ENCODE measurements at regions not wholly inside any gene's neighbourhood (a gene's known extent, or its start where the extent isn't known, plus 50 kb on each side); places are given as distances from the start of the nearest gene placed in this dataset.
"Not testable (repeated sequence)": the region's sequence is repeated elsewhere in the genome, so short reads cannot be mapped to it uniquely, and the experiment has no call there.

DNA sequence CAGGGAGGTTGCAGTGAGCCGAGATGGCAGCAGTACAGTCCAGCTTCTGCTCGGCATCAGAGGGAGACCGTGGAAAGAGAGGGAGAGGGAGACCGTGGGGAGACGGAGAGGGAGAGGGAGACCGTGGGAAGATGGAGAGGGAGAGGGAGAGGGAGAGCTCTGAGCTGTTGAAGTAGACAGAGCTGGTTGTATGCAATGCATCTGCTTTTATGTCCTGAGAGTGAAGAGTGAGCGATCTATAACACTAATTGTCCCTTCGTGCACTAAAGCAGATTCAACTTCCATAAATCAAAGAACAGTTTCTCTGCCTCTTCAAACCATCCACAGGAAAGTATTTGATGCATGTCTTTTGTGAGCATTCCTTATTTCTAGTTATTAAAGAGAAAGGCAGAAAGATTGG, 300.6 kb downstream of the FLRT2 start:
- not testable (repeated sequence) for DNase-seq

DNA sequence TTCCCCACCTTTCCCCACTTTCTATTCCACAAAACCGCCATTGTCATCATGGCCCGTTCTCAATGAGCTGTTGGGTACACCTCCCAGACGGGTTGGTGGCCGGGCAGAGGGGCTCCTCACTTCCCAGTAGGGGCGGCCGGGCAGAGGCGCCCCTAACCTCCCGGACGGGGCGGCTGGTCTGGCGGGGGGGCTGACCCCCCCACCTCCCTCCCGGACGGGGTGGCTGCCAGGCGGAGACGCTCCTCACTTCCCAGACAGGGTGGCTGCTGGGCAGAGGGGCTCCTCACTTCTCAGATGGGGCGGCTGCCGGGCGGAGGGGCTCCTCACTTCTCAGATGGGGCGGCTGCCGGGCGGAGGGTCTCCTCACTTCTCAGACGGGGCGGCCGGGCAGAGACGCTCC, 299.7 kb downstream of the FLRT2 start:
- not testable (repeated sequence) for DNase-seq

DNA sequence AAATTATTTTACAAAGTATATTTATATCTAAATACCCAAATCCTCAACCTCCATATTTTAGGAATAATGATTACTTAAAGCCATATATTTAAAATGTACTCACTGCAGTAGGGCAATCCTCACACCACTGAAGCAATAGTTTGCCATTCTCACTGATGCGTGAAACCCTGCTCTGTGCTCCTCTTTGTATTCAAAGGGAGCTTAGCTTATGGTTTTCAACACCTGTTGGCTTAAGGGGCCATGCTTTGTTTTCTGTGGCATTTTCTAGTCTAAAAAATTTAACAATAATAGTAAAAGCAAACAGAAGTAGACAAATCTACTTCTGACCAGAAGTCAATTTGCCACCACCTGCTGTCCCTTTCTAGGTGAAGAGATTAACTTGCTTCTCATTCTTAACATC, 294.6 kb downstream of the FLRT2 start:
- DNase-seq: no peak

DNA sequence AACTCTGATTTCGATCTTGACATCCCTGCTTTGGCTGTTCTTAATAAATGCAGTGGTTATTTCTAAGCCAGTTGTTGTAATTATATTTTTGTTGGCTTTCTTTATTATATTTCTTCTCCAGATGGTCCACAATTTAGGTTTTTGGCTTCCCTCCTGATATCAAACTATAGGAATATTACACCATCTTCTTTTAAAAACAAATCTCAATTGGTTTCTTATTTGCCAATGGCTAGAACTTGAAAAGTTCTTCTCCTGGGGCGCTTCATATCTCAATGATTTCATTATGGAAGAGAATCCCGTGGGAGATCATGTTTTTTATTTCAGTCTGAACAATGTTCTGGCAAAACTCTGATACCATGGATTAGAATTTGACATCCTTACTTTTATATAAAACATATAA, 292.3 kb downstream of the FLRT2 start:
- DNase-seq: no peak

DNA sequence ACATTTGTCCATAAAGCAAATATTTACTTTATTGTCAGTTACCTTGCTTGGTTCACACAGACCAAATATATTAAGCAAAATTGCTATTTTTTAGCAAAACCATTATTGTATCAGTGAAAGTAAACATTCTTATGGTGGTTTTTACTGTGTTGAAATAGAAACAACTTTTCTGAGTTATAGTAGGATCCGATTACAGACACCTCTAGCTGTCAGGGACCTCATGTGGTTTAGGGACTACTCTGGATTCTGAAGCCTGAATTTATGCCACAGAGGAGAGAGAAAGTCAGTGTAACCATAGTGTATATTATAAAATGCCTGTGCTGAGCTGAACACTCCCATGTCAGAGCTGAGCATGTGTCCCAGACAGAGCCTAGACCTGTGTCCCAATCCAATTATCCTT, 287.5 kb downstream of the FLRT2 start:
- DNase-seq: no peak

DNA sequence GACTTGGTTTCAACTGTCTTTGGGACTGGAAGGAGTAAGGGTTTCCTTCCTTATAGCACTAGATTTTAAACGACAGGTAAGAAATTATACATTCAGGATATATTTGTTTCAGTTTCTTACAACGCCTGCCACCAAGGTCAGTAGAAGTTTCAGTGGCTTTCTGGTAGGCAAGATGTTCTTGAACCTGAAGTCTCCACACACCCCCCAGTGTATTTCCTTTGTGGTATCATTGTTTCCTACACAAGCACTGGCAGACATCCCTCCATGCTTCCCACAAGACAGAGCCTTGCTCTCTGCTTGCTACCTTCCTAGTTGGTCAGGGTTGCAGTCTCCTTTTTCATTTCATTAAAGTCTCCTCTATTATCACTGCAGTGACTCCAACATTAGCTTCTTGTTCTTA, 283.1 kb downstream of the FLRT2 start:
- no peak for DNase-seq

DNA sequence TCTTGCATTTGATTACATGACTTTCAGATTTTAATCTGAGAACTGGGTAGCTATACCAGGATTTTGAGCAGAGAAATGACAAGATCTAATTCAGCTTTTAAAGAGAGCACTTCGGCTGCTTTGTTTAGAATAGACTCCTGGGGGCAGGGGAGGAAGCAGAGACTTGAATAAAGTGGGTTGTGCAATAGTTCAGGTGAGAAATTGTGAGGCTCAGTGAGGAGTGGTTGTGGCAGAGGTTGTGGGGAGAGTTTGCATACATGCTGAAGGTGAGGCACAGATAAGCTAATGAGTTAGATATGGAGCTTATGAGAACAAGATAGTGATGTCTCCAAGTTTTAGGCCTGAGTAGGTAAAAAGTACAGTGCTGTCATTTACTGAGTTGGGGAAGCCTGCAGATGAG, 281.4 kb downstream of the FLRT2 start:
- no peak for DNase-seq

DNA sequence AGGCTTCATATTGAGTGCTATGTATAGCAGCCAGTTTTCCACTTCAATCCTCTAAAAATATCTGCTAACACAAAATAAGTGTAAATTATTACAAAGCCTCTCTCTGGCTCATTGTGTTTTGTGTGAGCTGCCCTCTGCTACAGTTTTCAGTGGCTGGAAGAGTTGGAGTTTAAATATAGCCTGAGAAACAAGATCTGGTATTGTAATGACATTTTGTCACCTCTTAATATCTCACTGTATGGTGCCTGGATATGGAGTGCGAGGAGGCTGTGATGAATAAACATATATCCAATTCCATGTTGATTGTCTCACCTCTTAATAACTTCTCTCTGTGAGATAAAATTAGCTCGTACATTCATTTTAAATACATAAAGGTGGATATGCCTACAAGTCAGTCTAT, 269.7 kb downstream of the FLRT2 start:
- DNase-seq: no peak

DNA sequence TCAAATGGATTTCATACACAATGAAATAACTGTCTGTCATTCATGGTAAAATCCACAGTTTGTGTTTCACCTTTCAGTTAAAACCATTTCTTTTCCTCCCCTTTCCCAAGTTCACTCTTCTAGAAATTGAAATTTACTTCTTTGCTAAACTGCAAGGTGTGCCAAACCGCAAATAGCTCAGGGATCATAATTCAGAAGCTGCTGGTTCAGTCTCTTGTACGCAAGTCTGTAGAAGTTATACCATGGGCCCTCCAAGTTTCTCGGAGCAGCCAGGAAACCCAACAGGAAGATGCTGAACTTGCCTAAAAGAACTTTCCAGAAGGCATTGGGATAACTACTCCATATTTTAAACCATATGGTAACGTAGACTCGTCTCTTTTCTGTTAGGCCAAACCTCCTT, 268.9 kb downstream of the FLRT2 start:
- DNase-seq: no peak

DNA sequence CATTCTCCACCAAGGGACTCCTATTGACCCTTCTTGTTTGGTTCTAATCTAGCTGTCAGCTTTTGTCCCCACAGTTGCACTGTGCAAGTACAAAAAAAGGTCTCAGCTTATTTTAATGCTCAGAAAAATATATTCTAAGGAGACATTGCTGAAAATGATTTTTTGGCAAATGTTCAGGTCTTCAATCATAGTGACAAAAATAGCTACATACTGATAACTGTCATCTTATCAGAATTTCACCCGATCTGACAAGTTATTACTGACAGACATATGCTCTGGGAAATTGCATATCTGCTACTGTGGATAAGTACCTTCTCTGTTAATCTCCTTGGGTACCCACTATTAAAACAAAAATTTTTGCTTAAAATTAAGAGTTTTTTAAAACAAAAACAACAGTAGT, 263.6 kb downstream of the FLRT2 start:
- no peak for DNase-seq

DNA sequence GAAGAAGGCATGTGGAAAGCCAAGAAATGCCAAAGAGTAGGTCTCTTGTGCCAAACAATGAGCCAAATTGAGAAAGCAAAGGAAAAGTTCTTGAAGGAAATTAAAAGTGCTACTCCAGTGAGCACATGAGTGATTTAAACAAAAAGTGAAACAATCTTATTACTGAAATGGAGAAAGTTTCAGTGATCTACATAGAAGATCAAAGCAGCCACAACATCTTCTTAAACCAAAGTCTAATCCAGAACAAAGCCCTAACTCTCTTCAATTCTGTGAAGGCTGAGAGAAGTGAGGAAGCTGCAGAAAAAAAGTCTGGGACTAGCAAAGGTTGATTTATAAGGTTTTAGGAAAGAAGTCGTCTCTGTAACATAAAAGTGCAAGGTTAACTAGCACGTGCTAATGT, 259.6 kb downstream of the FLRT2 start:
- no peak for DNase-seq

DNA sequence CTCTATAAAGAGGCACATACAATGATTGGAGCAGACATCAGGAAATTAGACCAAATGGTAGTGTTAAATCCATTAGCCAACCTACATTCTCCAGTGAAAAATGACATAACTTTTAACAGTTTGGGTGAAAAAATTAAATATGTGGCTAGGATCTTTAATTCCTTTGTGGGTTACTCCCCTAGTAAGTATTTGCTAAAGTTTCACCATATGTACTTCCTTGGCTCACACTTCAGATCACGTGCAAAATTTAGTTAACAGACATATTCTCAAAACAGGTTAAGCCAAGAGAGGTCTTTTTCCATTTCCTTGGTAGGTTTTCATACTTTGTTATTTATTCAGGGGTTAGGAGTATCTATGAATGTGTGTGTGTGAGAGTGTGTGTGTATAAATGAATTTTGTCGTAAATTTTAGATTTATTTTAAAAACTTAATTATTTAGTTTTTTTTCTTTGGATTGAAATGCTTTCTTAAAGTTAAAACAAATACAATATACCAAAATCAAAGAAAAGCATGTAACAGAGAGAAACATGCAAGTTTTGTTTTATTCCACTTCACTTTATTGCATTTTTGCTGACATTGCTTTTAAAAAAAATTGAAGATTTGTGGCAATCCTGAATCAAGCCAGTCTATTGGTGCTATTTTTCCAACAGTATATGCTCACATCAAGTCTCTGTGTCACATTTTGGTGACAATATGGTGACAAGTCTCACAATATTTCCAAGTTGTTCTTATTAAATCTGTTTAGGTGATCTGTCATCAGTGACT, 258.7 kb downstream of the FLRT2 start:
- DNase-seq: no peak

DNA sequence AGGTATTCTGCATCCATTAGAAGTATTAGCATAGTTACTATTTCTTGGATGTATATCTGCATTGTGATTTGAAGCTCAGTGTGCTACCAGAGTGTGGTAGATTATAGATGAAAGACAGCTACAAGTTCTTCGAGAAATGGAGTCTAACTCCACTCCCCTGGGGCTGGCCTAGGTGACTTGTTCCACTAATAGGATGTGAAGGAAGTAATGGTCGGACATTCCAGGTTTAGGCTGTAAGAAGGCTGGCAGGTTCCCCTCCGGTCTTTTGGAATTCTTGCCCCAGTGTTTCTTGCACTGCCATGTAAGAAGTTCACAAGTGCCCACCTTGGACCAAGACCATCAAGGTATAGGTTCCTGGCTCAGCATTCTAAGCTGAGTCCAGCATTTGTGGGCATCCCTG, 236.4 kb downstream of the FLRT2 start:
- DNase-seq: no peak

DNA sequence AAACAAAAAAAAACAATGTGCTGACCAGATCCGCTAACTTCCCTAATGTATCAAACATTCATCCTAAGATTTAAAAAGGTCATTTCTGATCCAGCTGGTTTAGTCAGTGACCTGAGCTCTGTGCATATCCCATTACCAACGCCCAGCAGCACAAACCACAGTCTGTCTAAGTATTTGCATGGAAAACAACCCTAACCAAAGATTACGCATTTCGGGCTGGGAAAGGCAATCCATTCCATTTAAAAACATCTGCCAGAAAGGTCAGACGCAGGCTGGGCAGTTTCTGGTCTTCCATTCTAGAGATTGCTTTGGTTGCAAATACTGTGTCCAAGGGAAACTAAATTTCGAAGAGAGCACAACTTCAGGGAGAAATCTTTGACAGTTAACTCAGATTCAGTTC, 234.9 kb downstream of the FLRT2 start:
- no peak for DNase-seq

DNA sequence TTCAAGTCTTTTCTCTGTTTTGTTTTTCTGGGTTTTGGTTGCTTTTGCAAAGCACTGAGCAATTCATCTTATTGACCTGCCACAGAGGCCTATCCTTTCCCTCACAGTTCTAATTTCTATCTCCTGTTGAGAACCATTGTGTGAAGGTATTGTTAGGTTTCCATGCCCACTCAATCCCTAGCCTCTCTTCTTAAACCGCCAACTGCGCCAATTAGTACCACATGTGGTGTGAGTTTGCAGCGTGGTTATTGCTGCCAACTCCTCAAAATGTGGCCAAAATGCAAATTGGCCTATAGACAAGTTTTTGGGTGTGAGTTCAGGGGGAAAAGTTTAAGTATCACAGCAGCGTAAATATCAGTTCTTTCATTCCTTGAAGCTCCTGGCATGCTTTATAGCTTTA, 232.6 kb downstream of the FLRT2 start:
- no peak for DNase-seq

DNA sequence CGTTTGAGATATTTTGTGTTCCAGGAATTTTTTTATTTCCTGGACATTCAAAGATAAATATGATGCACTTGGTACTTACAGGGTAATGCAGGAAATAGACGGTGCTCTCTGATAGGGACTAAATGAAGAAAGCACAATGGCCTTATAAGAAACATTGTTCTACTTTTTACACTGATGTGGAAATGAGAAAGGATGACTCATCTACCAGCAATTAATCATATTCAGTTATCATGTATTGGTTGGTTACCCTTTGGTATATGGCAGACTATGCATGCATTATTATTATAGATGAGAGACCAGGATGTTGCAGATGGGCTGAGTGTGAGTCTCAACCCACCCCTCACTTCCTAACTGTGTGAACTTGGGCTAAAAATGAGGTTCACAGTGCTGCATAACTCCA, 222.2 kb downstream of the FLRT2 start:
- no peak for DNase-seq

DNA sequence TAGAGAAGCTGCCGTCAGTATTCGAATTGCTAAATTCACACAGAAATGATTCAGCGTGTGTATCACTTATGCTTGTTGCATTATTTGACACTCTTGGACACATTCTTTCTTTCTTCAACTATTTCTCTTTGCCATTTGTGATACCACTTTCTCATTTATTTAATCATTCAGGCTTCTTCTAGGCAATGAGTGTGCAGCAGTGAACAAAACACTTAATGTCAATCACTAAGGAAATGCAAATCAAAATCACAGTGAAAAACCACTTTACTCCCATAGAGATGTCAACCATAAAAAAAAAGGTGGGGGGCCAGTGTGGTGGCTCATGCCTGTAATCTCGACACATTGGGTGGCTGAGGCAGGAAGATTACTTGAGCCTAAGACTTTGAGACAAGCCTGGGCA, 214.6 kb downstream of the FLRT2 start:
- no peak for DNase-seq

DNA sequence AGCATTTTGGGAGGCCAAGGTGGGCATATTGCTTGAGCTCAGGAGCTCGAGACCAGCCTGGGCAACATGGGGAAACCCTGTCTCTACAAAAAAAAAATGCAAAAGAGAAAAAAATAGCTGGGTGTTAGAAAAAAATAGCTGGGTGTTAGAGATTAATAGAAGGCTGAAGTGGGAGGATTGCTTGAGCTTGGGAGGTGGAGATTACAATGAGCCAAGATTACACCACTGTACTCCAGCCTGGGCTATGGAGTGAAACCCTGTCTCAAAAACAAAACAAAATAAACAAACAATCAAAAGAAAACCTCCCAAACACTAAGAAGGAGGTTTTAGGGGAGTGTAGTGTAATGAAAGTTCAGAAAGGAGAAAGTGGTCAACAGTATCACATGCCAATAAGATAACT, 202.1 kb downstream of the FLRT2 start:
- DNase-seq: no peak

DNA sequence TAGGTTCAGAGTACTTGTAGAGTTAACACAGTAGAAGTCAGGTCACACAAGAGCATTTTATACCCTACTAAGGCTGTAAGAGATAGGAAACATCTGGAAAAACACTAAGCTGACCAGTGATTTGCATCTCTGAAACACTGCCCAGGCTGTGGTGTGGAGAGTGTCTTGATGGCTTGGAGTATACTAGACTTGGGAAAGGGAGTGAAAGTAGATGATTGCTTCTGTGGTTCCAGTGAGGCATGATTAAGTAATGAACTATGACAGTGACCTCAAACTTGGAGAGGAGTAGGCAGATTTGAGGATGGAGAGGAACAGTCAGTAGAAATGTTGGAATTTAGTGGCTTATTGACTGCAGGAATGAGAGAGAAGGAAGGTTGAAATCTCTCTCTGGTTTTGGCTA, 201.2 kb downstream of the FLRT2 start:
- peak; percentile 85 for DNase-seq

DNA sequence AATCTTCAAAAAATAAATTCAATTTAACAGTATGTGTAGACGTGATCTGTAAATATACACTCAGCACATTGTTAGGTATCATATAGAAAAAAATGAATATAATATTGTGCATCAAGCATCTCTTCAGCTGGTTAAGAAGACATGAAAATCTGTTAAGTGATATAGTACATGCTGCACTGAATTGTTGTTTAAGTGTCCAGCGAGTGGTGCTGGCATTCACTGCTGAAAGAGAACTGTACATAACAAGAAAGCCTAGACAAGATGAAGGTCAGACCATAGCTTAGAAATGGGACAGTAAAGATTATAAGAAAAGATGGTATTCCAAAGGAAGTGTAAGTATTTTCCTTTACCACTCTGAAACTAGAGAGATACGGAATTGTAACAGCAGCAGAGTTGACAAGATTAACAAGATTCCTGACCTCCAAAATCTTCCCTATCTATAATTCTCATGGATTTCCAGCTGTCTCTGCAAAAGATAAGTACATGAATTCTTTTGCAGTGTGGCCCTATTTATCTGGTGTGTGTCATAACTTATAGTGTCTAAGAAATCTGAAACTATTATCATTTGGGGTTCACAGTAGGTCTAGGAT, 198.6 kb downstream of the FLRT2 start:
- DNase-seq: no peak

DNA sequence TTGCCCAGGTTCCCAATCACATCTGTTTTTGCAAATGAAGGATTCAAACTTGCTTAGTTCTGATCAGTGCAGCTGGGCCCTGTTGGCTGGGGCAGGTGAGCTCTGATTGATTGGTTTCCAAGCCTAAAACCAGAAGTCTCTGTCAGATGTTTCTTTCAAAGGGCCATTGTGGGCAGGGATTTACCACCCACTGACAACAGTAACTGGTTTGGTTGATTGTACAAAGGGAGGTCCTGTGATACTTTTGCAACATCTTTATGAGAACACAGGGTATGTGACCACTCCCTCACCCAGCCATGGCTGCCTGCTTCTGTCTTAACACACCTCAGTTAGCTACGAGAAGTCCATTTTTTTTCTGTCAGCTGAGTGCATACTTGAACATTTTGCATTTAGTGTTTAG, 184.1 kb downstream of the FLRT2 start:
- no peak for DNase-seq

DNA sequence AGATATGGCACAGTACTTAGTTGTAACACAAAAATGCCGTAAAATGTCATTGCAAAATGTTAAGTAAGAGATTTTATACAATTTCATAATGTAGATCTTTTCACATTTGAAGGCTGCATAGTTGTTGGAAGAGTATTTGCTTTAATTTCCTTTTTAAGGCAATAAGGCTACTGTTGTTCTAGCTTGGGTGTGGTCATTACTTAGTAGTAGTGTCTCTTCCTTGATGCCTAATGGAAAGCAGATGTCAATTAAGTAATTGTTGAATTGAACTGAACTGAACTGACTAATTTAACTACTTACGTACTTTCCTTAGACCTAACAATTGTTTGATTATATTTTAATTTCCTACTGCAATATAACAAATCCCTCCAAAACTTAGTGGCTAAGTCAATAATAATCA, 181.7 kb downstream of the FLRT2 start:
- no peak for DNase-seq
